ENCODE measurements at regions not wholly inside any gene's neighbourhood (a gene's known extent, or its start where the extent isn't known, plus 50 kb on each side); places are given as distances from the start of the nearest gene placed in this dataset.
A peak's percentile ranks its signal among the peaks of the same experiment; 100 is the strongest.

DNA sequence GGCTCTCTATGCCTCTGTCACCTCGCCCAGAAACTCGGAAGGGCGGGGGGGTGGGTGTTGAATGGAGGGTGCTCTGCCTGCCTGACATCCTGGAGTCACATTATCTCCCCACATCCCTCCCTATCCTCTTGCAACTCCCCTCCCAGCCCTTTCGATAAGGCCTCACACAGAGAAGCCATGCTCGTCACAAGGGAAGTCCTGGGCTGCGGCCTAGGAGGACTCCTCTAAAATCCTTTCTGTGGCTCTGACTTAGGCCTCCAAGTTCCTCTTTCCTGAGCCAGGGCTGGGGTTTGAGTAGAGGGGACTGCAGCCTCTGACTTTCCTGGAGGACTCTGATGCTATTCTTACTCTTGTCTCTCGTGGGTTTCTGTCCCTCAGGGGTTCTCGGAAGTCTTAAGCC, 75.0 kb upstream of the PKDCC start:
- DNase-seq (ENCODE audit: low read depth in 1 of 2, low spot score in 1 of 2): peak in 1 of 2 experiments; percentile 7
- TF ChIP-seq, protein P1, sequence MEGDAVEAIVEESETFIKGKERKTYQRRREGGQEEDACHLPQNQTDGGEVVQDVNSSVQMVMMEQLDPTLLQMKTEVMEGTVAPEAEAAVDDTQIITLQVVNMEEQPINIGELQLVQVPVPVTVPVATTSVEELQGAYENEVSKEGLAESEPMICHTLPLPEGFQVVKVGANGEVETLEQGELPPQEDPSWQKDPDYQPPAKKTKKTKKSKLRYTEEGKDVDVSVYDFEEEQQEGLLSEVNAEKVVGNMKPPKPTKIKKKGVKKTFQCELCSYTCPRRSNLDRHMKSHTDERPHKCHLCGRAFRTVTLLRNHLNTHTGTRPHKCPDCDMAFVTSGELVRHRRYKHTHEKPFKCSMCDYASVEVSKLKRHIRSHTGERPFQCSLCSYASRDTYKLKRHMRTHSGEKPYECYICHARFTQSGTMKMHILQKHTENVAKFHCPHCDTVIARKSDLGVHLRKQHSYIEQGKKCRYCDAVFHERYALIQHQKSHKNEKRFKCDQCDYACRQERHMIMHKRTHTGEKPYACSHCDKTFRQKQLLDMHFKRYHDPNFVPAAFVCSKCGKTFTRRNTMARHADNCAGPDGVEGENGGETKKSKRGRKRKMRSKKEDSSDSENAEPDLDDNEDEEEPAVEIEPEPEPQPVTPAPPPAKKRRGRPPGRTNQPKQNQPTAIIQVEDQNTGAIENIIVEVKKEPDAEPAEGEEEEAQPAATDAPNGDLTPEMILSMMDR (IDR thresholded peaks at IDR 0.05; ENCODE audit: insufficient read depth, low read length): no peak
- TF ChIP-seq POLR2AphosphoS5 (IDR thresholded peaks at IDR 0.05; ENCODE audit: low read depth) (no peak), SPI1 (IDR thresholded peaks at IDR 0.05; ENCODE audit: borderline replicate concordance, low read depth) (0 out of 2 replicates have a peak, but pooled peaks have one; percentile 36), GABPA (IDR thresholded peaks at IDR 0.05; ENCODE audit: low read depth) (no peak)
- TF ChIP-seq, protein P2, sequence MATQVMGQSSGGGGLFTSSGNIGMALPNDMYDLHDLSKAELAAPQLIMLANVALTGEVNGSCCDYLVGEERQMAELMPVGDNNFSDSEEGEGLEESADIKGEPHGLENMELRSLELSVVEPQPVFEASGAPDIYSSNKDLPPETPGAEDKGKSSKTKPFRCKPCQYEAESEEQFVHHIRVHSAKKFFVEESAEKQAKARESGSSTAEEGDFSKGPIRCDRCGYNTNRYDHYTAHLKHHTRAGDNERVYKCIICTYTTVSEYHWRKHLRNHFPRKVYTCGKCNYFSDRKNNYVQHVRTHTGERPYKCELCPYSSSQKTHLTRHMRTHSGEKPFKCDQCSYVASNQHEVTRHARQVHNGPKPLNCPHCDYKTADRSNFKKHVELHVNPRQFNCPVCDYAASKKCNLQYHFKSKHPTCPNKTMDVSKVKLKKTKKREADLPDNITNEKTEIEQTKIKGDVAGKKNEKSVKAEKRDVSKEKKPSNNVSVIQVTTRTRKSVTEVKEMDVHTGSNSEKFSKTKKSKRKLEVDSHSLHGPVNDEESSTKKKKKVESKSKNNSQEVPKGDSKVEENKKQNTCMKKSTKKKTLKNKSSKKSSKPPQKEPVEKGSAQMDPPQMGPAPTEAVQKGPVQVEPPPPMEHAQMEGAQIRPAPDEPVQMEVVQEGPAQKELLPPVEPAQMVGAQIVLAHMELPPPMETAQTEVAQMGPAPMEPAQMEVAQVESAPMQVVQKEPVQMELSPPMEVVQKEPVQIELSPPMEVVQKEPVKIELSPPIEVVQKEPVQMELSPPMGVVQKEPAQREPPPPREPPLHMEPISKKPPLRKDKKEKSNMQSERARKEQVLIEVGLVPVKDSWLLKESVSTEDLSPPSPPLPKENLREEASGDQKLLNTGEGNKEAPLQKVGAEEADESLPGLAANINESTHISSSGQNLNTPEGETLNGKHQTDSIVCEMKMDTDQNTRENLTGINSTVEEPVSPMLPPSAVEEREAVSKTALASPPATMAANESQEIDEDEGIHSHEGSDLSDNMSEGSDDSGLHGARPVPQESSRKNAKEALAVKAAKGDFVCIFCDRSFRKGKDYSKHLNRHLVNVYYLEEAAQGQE (IDR thresholded peaks at IDR 0.05; ENCODE audit: insufficient replicate concordance, low read depth): no peak
- Histone ChIP-seq H3K27me3 (ENCODE audit: insufficient read depth, poor library complexity, severe bottlenecking) (no peaks in the 10 kb centered on the region), H3K27ac (replicated peaks) (no peak overlapping the region), H3K4me3 (replicated peaks; ENCODE audit: insufficient read depth, low read length) (no peak overlapping the region)

DNA sequence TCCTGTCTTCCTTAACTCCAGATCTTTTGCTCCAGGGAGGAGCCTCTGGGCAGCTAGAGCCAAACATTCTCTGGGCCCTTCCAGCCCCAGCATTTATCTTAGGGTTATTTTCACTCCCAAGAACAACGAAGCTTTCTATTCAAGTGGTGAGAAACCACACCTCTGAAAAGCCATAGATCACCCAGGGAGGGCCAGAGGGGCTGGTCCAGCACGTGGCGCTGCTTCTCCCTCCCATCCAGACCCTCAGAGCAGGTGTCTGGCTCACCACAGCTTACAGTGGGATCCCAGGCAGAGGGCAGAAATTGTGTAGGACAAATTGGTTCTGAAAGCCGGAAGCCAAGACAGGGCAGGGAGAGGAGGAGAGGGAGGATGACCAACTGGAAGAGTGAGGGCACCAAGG, 74.0 kb upstream of the PKDCC start:
- no peak for TF ChIP-seq GABPA (IDR thresholded peaks at IDR 0.05; ENCODE audit: low read depth)
- TF ChIP-seq, protein P2 (IDR thresholded peaks at IDR 0.05; ENCODE audit: insufficient replicate concordance, low read depth): no peak
- TF ChIP-seq SPI1 (IDR thresholded peaks at IDR 0.05; ENCODE audit: borderline replicate concordance, low read depth): no peak
- TF ChIP-seq POLR2AphosphoS5 (IDR thresholded peaks at IDR 0.05; ENCODE audit: low read depth): no peak
- TF ChIP-seq, protein P1 (IDR thresholded peaks at IDR 0.05; ENCODE audit: insufficient read depth, low read length): no peak

DNA sequence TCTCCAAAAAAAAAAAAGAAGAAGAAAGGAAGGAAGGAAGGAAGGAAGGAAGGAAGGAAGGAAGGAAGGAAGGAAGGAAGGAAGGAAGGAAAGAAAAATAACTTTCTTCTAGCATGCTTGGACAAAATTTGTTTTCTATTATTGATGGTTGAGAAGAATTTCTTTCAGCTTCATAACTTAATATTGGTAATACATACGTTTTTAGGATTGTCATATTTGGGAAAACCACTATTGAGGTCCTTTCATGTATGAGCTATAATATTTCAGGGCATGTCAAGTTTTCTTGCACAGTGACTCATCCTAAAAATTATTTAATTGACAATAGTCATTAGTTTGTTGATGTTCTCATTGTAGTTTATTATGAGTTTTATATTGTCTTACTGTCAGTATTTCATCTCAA, 66.4 kb upstream of the PKDCC start:
- no peak overlapping the region for H3K27ac ChIP-seq (replicated peaks)
- no peak overlapping the region for H3K4me3 ChIP-seq (replicated peaks; ENCODE audit: insufficient read depth, low read length)
- no peaks in the 10 kb centered on the region for H3K27me3 ChIP-seq (ENCODE audit: insufficient read depth, poor library complexity, severe bottlenecking)
- TF ChIP-seq POLR2AphosphoS5 (IDR thresholded peaks at IDR 0.05; ENCODE audit: low read depth): no peak
- no peak for TF ChIP-seq GABPA (IDR thresholded peaks at IDR 0.05; ENCODE audit: low read depth)
- TF ChIP-seq SPI1 (IDR thresholded peaks at IDR 0.05; ENCODE audit: borderline replicate concordance, low read depth): no peak
- DNase-seq (ENCODE audit: low read depth in 1 of 2, low spot score in 1 of 2): no peak

More for the DNA sequence above, 74.0 kb upstream of the PKDCC start:
- no peak overlapping the region for H3K4me3 ChIP-seq (replicated peaks; ENCODE audit: insufficient read depth, low read length)
- no peak for DNase-seq (ENCODE audit: low read depth in 1 of 2, low spot score in 1 of 2)
- H3K27me3 ChIP-seq (ENCODE audit: insufficient read depth, poor library complexity, severe bottlenecking): no peaks in the 10 kb centered on the region
- H3K27ac ChIP-seq (replicated peaks): no peak overlapping the region

DNA sequence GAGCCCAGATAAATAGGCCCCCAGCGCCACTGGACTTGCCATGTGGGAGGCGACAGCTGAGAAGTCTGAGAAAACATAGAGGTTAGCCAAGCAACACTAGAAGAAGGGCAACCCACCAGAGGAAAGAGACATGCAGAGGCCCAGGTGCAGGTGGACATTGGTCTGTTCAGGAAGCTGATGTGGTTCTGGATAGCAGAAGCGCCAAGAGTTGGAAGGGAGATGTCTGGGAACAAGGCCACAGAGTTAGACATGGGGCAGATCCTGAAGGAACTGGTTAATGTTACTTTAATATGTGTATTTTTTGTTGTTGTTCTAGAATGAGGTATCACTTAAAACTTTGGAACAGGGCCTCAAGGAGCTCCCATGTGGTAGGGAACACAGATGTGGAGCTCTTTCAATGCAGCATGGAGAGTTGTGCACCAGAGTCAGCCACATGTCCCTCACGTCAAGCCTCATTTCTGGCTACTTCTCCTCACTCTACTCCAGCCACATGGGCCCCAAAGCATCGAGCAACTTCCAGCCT, 62.2 kb upstream of the PKDCC start:
- Histone ChIP-seq H3K27me3 (ENCODE audit: insufficient read depth, poor library complexity, severe bottlenecking) (no peaks in the 10 kb centered on the region), H3K4me3 (replicated peaks; ENCODE audit: insufficient read depth, low read length) (no peak overlapping the region), H3K27ac (replicated peaks) (no peak overlapping the region)
- DNase-seq (ENCODE audit: low read depth in 1 of 2, low spot score in 1 of 2): no peak
- TF ChIP-seq SPI1 (IDR thresholded peaks at IDR 0.05; ENCODE audit: borderline replicate concordance, low read depth): no peak
- TF ChIP-seq, protein P1 (IDR thresholded peaks at IDR 0.05; ENCODE audit: insufficient read depth, low read length): no peak
- no peak for TF ChIP-seq GABPA (IDR thresholded peaks at IDR 0.05; ENCODE audit: low read depth)
- TF ChIP-seq, protein P2 (IDR thresholded peaks at IDR 0.05; ENCODE audit: insufficient replicate concordance, low read depth): no peak
- TF ChIP-seq POLR2AphosphoS5 (IDR thresholded peaks at IDR 0.05; ENCODE audit: low read depth): no peak

All from HL-60 (cell line).